ENCODE measurements at regions not wholly inside any gene's neighbourhood (a gene's known extent, or its start where the extent isn't known, plus 50 kb on each side); places are given as distances from the start of the nearest gene placed in this dataset.

DNA sequence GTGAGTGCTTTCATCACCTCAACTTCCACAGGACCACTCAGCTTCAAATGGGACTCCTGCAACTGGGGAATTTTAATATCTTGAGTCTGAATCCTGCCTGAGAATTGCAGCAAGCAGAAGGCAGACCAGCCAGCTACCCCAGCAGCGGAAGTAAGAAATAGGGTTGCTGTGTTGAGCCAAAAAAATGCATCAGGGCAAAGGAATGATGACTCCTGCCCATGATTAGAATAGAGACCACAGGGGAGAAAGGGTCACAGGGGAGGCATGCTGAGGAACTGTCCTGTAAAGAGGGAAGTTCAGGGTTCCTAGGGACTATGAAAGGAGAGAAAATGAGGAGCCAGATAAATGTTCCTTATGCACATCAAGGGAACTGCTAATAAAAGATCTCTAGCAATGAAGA lies 370.2 kb downstream of the KCTD12 start:
- no peak for DNase-seq (ENCODE audit: low spot score)

DNA sequence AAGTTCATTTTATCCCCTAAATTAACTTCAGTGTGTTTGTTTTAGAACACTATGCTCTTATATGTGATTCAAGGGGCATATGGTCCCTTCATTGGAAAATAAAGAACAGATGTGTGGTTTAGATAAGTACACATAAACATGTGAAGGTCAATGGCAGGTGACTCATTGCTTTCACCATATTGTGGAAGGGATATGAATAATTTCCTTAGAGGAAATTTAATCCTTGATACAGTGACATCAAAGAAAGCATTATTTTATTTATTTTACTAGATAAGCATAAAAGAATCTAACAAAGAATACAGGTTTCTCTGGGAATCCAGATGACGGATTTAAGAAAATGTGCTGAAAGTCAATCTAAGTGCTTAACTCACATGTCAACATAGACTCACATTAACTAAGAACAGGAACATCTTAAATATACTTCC lies 373.5 kb downstream of the KCTD12 start:
- DNase-seq (ENCODE audit: low spot score), result peak; percentile 90

DNA sequence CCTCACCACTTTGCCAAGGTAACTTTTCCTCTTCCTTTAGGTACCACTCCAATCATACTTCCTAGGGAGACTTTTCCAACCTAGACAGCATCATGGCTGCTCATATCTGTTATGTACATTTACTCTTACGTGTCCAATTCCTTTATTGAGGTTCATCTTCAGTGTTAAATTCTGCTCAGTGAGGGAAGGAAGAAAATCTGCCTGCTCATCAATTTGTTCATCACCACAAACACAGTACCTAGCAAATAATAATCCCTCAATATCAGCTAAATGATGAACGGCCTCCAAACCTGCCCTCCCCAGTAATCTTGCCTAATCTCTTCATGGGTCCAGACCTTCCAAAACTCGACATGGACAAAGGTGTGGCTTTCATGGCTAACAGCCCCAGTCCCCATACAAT lies 380.8 kb downstream of the KCTD12 start:
- DNase-seq (ENCODE audit: low spot score), result no peak

DNA sequence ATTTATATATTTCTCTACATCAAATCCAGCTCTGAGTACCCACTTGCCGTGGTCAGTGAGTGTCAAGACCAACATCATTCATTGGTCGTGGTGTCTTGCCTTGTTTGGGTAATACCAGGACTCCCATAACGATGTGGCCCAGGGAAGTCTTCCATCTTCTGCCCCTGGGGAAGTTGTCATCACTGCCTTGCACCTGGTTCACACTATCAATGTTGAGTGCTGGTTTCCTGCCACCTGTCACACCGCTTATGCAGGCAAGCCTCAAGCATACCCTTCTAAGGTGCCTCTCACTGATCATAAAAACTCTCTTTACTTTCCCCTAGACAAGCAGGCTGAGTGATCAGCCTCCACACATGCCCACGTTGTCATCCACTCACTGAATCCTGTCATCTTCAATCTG lies 382.4 kb downstream of the KCTD12 start:
- no peak for DNase-seq (ENCODE audit: low spot score)

- DNase-seq (ENCODE audit: low spot score), result no peak
Observed at GRCh38 chr13:76503291-76503690, 382.9 kb downstream of the KCTD12 start.

- DNase-seq (ENCODE audit: low spot score), result no peak
Observed at GRCh38 chr13:76500894-76501293, 385.3 kb downstream of the KCTD12 start.

GRCh38 chr13:76499891-76500290 lies 386.3 kb downstream of the KCTD12 start:
- DNase-seq (ENCODE audit: low spot score), result no peak

DNA sequence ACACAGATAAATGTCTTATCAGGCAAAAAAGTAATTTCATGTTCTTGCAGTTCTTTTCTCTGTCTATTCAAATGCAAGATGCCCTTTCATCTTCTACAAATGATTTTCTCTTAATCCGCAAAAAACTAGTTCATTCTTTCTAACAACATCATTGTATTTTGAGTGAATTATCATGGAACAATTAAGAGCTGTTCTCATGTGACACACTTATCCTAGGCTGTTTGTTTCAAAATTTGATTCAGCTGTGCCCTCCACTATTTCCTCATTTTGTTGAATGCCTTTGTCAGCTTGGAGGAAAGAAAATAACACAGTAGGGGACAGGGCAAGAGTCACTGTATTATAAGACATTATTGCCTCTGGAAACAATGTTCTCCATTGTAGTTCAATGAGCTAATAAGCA lies 396.9 kb downstream of the KCTD12 start:
- peak; percentile 27 for DNase-seq (ENCODE audit: low spot score)

- DNase-seq (ENCODE audit: low spot score), result no peak
Observed at GRCh38 chr13:76481738-76482137, 404.5 kb downstream of the KCTD12 start.

GRCh38 chr13:76474966-76475365 lies 411.2 kb downstream of the KCTD12 start:
- DNase-seq (ENCODE audit: low spot score), result no peak

GRCh38 chr13:76474356-76474755 lies 411.8 kb downstream of the KCTD12 start:
- DNase-seq (ENCODE audit: low spot score), result no peak

- DNase-seq (ENCODE audit: low spot score), result peak; percentile 52
Observed at GRCh38 chr13:76473552-76474134, 412.6 kb downstream of the KCTD12 start.

DNA sequence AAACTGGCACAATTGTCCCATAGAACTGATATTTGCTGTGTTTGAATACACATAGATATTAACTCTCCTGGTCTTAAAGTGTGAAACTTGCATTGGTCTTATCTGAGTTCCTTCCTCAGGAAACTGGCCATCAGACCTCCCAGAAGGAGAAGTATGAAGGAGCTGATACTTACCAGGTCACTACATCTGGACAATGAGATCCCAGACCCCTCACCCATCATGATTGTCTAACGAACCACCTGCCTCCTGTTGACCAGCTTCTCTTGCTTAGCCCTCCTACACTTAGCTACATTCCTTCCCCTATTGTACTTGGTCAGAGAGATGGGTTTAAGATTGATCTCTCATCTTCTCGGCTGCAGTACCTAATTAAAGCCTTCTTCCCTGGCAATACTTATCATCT lies 413.3 kb downstream of the KCTD12 start:
- no peak for DNase-seq (ENCODE audit: low spot score)

- DNase-seq (ENCODE audit: low spot score), result no peak
Observed at GRCh38 chr13:76471486-76471885, 414.7 kb downstream of the KCTD12 start.

DNA sequence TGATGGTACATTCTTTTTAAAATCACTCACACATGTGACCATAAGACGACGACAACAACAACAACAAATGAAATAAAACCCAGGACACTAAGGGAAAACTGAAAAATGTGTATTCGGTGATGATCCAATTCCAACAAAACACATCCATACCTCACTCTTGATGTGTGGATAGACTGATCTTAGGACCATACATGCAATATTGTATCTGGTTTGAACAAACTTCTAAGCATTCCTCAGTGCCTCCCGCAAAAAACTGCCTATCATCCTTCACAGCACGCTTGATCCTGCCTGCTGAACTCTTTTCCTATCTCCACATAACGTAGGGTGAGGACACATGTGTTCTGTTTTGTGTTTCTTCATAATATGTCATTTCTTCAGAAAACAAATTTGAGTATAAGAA lies 415.2 kb downstream of the KCTD12 start:
- no peak for DNase-seq (ENCODE audit: low spot score)

GRCh38 chr13:76466043-76466442 lies 420.2 kb downstream of the KCTD12 start:
- DNase-seq (ENCODE audit: low spot score), result no peak

- no peak for DNase-seq (ENCODE audit: low spot score)
Observed at GRCh38 chr13:76463314-76463713, 422.9 kb downstream of the KCTD12 start.

DNA sequence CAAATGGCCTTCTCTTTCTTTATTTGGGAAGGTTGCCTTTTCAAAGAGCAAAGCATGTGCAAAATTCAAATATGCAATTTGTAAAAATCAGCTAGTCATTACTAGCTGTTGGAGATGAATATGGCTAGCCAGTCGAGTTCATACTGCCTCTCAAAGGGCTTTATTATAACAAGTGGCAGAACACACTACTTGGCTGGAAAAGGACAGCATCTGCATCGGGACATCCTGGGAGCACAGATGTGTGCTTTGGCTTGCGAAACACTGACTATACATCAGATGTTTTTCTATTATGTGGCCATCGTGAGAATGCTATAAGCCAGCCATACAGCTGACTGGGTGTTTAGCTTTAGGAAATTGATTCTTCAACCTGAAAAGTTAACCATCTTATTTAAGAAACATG lies 424.2 kb downstream of the KCTD12 start:
- DNase-seq (ENCODE audit: low spot score), result no peak

GRCh38 chr13:76461484-76461883 lies 424.7 kb downstream of the KCTD12 start:
- DNase-seq (ENCODE audit: low spot score), result no peak

DNA sequence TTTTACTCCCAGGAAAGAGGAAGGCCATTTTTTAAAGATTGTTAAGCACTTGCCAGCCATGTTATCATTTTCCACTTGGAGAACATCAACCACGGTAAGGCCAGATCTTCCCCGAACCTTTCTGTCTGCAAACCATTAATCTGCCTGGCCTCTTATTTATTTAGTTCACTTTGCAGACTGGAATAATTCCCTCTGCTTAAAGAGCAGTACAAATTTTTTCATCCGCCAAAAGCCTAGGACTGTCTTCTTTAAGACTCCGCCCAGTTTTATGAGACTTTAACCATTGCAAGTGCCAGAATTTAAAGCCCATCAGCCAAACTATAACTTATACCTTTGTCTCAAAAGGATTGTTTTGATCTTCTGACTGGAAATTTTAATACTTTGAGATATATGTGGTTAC lies 426.3 kb downstream of the KCTD12 start:
- DNase-seq (ENCODE audit: low spot score), result no peak

GRCh38 chr13:76455960-76456359 lies 430.2 kb downstream of the KCTD12 start:
- peak; percentile 2 for DNase-seq (ENCODE audit: low spot score)

DNA sequence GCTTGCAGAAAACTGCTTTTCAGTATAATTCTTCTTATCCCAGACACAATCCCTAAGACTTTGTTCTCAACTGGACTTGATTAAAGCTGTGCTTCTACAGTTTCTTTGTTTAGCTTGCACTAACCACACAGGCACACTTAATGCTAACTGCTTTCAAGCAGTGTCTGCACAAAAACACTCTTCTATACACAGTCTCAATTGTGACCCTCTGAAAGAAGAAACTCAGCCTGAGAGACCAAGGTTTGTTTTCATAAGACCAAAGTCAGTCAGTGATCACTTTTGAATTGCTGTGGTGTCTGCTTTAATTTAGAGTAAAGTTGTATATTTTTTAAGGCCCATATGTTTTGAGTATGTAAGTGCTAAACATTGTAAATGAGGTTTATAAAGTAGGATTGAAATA lies 431.2 kb downstream of the KCTD12 start:
- DNase-seq (ENCODE audit: low spot score), result no peak

DNA sequence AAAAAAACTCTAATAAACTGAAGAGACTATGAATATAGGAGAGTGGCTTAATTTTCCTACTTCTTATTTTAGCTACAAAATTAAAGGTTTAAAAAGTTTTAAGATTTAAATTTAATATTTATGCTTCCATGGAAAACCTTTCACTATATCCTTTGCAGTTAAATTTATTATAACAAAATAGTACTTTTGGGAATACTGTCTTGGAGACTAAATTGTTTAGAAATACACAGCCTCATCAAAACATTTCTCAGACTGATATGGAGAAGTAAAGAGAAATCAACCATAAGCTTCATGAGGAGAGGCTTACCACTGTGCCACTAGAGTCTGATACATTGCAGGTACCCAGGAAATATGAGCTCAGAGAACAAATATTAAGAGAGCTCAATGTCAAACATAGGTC lies 436.5 kb downstream of the KCTD12 start:
- DNase-seq (ENCODE audit: low spot score), result no peak

- no peak for DNase-seq (ENCODE audit: low spot score)
Observed at GRCh38 chr13:76446191-76446590, 440.0 kb downstream of the KCTD12 start.

- no peak for DNase-seq (ENCODE audit: low spot score)
Observed at GRCh38 chr13:76440568-76440967, 445.6 kb downstream of the KCTD12 start.
